Left lung (tissue), 4 donors: ENCODE measurements at regions not wholly inside any gene's neighbourhood (a gene's known extent, or its start where the extent isn't known, plus 50 kb on each side); places are given as distances from the start of the nearest gene placed in this dataset.

ENCODE experiments used
- ATAC-seq: fragments of 200-7000 bp; cut with Tn5 transposase; one replicate; pipeline ENCODE4 v1.9.1; 2020; ENCODE audit warnings: moderate library complexity
- DNase-seq, 4 donors: peaks; one replicate each; pipeline ENCODE4 v3.0.0-alpha.2; 2013 to 2020
- H3K27ac ChIP-seq, 2 donors: fragments of 200-600 bp; sonication (generic) in 1 of 2; one replicate each; pipeline versions ENCODE4 v1.5.0 to v1.8.0; 2020 to 2021
- H3K27me3 ChIP-seq, 2 donors: fragments of 200-600 bp; sonication (generic) in 1 of 2; one replicate each; pipeline versions ENCODE4 v1.5.0 to v1.8.0; 2020 to 2021
- H3K36me3 ChIP-seq, 2 donors: fragments of 200-600 bp; sonication (generic) in 1 of 2; one replicate each; pipeline versions ENCODE4 v1.5.0 to v1.8.0; 2020 to 2021
- H3K4me1 ChIP-seq, 2 donors: fragments of 200-600 bp; one replicate each; pipeline ENCODE4 v1.8.0; 2021
- H3K4me3 ChIP-seq, 2 donors: fragments of 200-600 bp; sonication (generic) in 1 of 2; one replicate each; pipeline versions ENCODE4 v1.5.0 to v1.8.0; 2020 to 2021; ENCODE audit warnings: mild to moderate bottlenecking in 1 of 2
- H3K9me3 ChIP-seq, 2 donors: fragments of 200-600 bp; sonication (generic) in 1 of 2; one replicate each; pipeline versions ENCODE4 v1.5.0 to v1.8.0; 2020 to 2021
- intact Hi-C, 2 donors: fragments of 100-400 bp; cut with DNase I; formaldehyde crosslinking; loops; one replicate each; pipeline versions ENCODE4 v1.11.2 to v1.14.2; 2022
- TF ChIP-seq, protein P1 (sequence below), 2 donors: fragments of 200-600 bp; sonication (generic) in 1 of 2; IDR thresholded peaks; one replicate each; pipeline versions ENCODE4 v1.5.0 to v1.8.0; 2021; ENCODE audit warnings: antibody characterized with exemption in 2 of 2
- donor health status: DM: no; HTN: yes; CAD: no.
- donor health status: DM: no; HTN: no; CAD: no.

DNA sequence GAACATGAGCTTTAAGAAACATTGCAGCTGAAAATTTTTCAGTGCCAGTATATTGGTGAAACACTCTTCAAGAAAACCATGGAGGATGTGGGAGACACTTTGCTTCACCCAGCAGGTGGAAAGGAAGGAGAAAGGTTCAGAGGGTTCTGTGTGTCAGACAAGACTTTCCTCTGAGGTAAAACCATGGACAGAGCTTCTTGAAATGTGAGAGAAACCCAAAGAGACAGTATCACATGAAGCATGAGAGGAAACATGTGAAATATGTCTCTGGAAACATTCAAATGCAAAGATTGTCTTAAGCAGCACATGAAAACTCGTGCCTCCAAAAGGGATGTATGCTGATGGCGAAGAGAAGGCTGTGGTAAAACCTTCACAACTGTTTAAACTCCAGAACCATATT is 368.9 kb upstream of the ST8SIA4 start:
- ATAC-seq: no peak
- Histone ChIP-seq H3K36me3 (no peaks in the 10 kb centered on the region), H3K4me3 (no peak overlapping the region), H3K9me3 (no peaks in the 10 kb centered on the region), H3K27ac (no peak overlapping the region), H3K4me1 (no peaks in the 10 kb centered on the region), H3K27me3 (no peaks in the 10 kb centered on the region)
- TF ChIP-seq, protein P1, sequence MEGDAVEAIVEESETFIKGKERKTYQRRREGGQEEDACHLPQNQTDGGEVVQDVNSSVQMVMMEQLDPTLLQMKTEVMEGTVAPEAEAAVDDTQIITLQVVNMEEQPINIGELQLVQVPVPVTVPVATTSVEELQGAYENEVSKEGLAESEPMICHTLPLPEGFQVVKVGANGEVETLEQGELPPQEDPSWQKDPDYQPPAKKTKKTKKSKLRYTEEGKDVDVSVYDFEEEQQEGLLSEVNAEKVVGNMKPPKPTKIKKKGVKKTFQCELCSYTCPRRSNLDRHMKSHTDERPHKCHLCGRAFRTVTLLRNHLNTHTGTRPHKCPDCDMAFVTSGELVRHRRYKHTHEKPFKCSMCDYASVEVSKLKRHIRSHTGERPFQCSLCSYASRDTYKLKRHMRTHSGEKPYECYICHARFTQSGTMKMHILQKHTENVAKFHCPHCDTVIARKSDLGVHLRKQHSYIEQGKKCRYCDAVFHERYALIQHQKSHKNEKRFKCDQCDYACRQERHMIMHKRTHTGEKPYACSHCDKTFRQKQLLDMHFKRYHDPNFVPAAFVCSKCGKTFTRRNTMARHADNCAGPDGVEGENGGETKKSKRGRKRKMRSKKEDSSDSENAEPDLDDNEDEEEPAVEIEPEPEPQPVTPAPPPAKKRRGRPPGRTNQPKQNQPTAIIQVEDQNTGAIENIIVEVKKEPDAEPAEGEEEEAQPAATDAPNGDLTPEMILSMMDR (IDR thresholded peaks at IDR 0.05): no peak
- DNase-seq: no peak
- intact Hi-C loops: no loop called here

DNA sequence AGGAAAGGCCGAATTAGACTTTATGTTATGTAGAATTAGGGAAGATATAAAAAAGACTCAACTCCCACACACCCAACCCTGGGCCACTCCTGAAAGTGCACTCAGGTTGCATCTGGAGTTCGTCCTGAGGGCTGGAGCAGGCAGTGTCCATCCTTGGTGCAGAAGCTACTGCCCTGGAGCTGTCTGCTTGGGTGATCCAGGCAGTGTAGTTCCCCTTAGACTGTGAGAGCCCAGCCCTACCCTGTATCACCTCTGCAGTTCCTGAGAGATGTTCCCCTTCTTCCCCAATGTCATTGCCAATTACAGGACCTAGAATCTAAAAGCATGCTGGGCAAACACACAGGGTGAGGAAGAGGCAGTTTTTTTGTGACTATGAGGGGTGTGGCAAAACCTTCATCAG is 368.3 kb upstream of the ST8SIA4 start:
- Histone ChIP-seq H3K36me3 (no peaks in the 10 kb centered on the region), H3K27me3 (no peaks in the 10 kb centered on the region), H3K9me3 (no peaks in the 10 kb centered on the region), H3K27ac (no peak overlapping the region), H3K4me1 (no peaks in the 10 kb centered on the region), H3K4me3 (no peak overlapping the region)
- TF ChIP-seq, protein P1 (IDR thresholded peaks at IDR 0.05): no peak
- intact Hi-C loops: no loop called here
- ATAC-seq (no peak), DNase-seq (peak in 1 of 4 donors; percentile 4)

GRCh38 chr5:101260857-101261256 is 357.8 kb upstream of the ST8SIA4 start:
- H3K9me3 ChIP-seq: peaks cover 0 to 8% of the 10 kb centered on the region in 2 donors
- no peak for DNase-seq
- no peak for ATAC-seq

GRCh38 chr5:101253096-101253495 is 350.0 kb upstream of the ST8SIA4 start:
- TF ChIP-seq, protein P1 (IDR thresholded peaks at IDR 0.05): no peak
- Histone ChIP-seq H3K4me3 (no peak overlapping the region), H3K27me3 (no peaks in the 10 kb centered on the region), H3K4me1 (no peaks in the 10 kb centered on the region), H3K36me3 (no peaks in the 10 kb centered on the region), H3K9me3 (peaks cover 0 to 7% of the 10 kb centered on the region in 2 donors), H3K27ac (no peak overlapping the region)
- DNase-seq (no peak), ATAC-seq (no peak)
- intact Hi-C loops: no loop called here

More at GRCh38 chr5:101260857-101261256, 357.8 kb upstream of the ST8SIA4 start:
- TF ChIP-seq, protein P1 (IDR thresholded peaks at IDR 0.05): no peak
- H3K4me3 ChIP-seq: no peak overlapping the region
- no peaks in the 10 kb centered on the region for H3K4me1 ChIP-seq
- intact Hi-C loops: no loop called here
- no peaks in the 10 kb centered on the region for H3K27me3 ChIP-seq
- H3K36me3 ChIP-seq: no peaks in the 10 kb centered on the region
- no peak overlapping the region for H3K27ac ChIP-seq

- TF ChIP-seq, protein P1 (IDR thresholded peaks at IDR 0.05): no peak
- DNase-seq (no peak), ATAC-seq (no peak)
- no peaks in the 10 kb centered on the region for H3K27me3 ChIP-seq
- no peaks in the 10 kb centered on the region for H3K4me1 ChIP-seq
- no peaks in the 10 kb centered on the region for H3K36me3 ChIP-seq
- no peak overlapping the region for H3K4me3 ChIP-seq
- H3K27ac ChIP-seq: no peak overlapping the region
- H3K9me3 ChIP-seq: peaks cover 0 to 34% of the 10 kb centered on the region in 2 donors
- intact Hi-C loops: no loop called here
Measured at GRCh38 chr5:101244621-101245020, 341.5 kb upstream of the ST8SIA4 start.
